GM21367 (cell line): ENCODE measurements at regions not wholly inside any gene's neighbourhood (a gene's known extent, or its start where the extent isn't known, plus 50 kb on each side); places are given as distances from the start of the nearest gene placed in this dataset.
"Not testable (repeated sequence)": the region's sequence is repeated elsewhere in the genome, so short reads cannot be mapped to it uniquely, and the experiment has no call there.

Experiments used
- ATAC-seq: cut with Tn5 transposase; IDR thresholded peaks from one replicate; pipeline ENCODE4 v1.9.1; 2021; ENCODE audit not compliant: unreplicated experiment

- ATAC-seq, result no peak
These were observed 196.3 kb downstream of the CSNK1G3 start for GRCh38 chr5:123708074-123708806.

- no peak for ATAC-seq
These were observed 194.6 kb downstream of the CSNK1G3 start for GRCh38 chr5:123706531-123706930.

- no peak for ATAC-seq
These were observed 193.8 kb downstream of the CSNK1G3 start for GRCh38 chr5:123705741-123706140.

GRCh38 chr5:123701511-123702200, 189.7 kb downstream of the CSNK1G3 start:
- ATAC-seq, result no peak

GRCh38 chr5:123700624-123701287, 188.8 kb downstream of the CSNK1G3 start:
- no peak for ATAC-seq

GRCh38 chr5:123699571-123699970, 187.6 kb downstream of the CSNK1G3 start:
- ATAC-seq, result no peak

GRCh38 chr5:123698937-123699336, 187.0 kb downstream of the CSNK1G3 start:
- ATAC-seq, result not testable (repeated sequence)

GRCh38 chr5:123696921-123697341, 185.0 kb downstream of the CSNK1G3 start:
- no peak for ATAC-seq

GRCh38 chr5:123690821-123691220, 178.8 kb downstream of the CSNK1G3 start:
- no peak for ATAC-seq

GRCh38 chr5:123681061-123681460, 169.1 kb downstream of the CSNK1G3 start:
- no peak for ATAC-seq

GRCh38 chr5:123673107-123673506, 161.1 kb downstream of the CSNK1G3 start:
- no peak for ATAC-seq

- ATAC-seq, result no peak
These were observed 159.9 kb downstream of the CSNK1G3 start for GRCh38 chr5:123671711-123672456.

GRCh38 chr5:123671042-123671441, 159.1 kb downstream of the CSNK1G3 start:
- no peak for ATAC-seq
